ENCODE measurements at regions not wholly inside any gene's neighbourhood (a gene's known extent, or its start where the extent isn't known, plus 50 kb on each side); places are given as distances from the start of the nearest gene placed in this dataset.

GRCh38 chr21:19290328-19290727 lies 886.7 kb upstream of the TMPRSS15 start:
- H3K4me2 ChIP-seq (ENCODE audit: low read length, poor library complexity, severe bottlenecking): no peak overlapping the region
- H3K36me3 ChIP-seq (ENCODE audit: control insufficient read depth in 1 of 2, insufficient read depth in 2 of 2, low read depth in 1 of 2, low read length in 2 of 2): no peaks in the 10 kb centered on the region
- H3K23ac ChIP-seq (ENCODE audit: low read length in 2 of 2): no peak overlapping the region
- no peaks in the 10 kb centered on the region for H3K27me3 ChIP-seq (ENCODE audit: control insufficient read depth in 1 of 2, insufficient read depth in 1 of 2, low read length in 2 of 2)
- no peaks in the 10 kb centered on the region for H3K79me1 ChIP-seq (replicated peaks; ENCODE audit: low read length, poor library complexity, severe bottlenecking)
- H2AK5ac ChIP-seq (ENCODE audit: low read length, severe bottlenecking): no peak overlapping the region
- no peak overlapping the region for H3K27ac ChIP-seq (ENCODE audit: low read length, poor library complexity, severe bottlenecking)
- no peak overlapping the region for H3K4me3 ChIP-seq (ENCODE audit: insufficient read depth in 1 of 2, low read depth in 1 of 2, low read length in 2 of 2)
- no peak overlapping the region for H3K18ac ChIP-seq (ENCODE audit: low read depth in 1 of 2, low read length in 2 of 2)
- DNase-seq: no peak
- H2BK12ac ChIP-seq (ENCODE audit: low read length in 2 of 2): no peak overlapping the region
- H2AFZ ChIP-seq (ENCODE audit: low read depth, low read length): no peak overlapping the region
- H2BK120ac ChIP-seq (ENCODE audit: low read depth, low read length): no peak overlapping the region
- H2BK15ac ChIP-seq (ENCODE audit: low read depth, poor library complexity, severe bottlenecking): no peak overlapping the region
- no peak overlapping the region for H4K8ac ChIP-seq (ENCODE audit: low read length)
- no peak overlapping the region for H3K14ac ChIP-seq (ENCODE audit: low read length in 2 of 2)
- no peak overlapping the region for H4K91ac ChIP-seq (ENCODE audit: low read length)
- no peaks in the 10 kb centered on the region for H3K4me1 ChIP-seq (ENCODE audit: control insufficient read depth, insufficient read depth, low read depth, low read length)
- no peak overlapping the region for H3K4ac ChIP-seq (ENCODE audit: low read depth in 1 of 2, low read length in 2 of 2)
- H3K9me3 ChIP-seq (ENCODE audit: control insufficient read depth, low read length): peaks cover 6% of the 10 kb centered on the region
- no peak overlapping the region for H3K9ac ChIP-seq (ENCODE audit: low read length)
- no peak overlapping the region for H2BK5ac ChIP-seq (ENCODE audit: low read depth, low read length, poor library complexity, severe bottlenecking)

DNA sequence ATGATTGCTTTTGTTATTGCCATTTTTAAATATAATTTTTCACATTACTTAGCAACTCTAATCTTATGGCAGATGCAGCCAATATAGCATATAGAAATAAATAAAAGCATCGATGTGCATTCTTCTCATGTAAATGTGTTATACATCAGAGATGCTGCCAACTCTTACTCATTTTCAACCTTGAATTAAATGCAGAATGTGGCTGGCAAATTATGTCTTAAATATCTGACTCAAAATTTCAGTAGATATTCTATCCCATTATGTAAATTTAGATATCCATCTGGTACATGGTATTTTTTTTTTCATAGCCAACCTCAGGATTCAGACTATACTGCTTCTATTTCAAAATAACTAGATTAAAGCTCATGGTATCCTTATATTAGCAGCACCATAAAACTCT lies 916.7 kb upstream of the TMPRSS15 start:
- H3K23ac ChIP-seq (ENCODE audit: low read length in 2 of 2): no peak overlapping the region
- H4K91ac ChIP-seq (ENCODE audit: low read length): no peak overlapping the region
- no peaks in the 10 kb centered on the region for H3K79me1 ChIP-seq (replicated peaks; ENCODE audit: low read length, poor library complexity, severe bottlenecking)
- H3K4me1 ChIP-seq (ENCODE audit: control insufficient read depth, insufficient read depth, low read depth, low read length): no peaks in the 10 kb centered on the region
- H3K18ac ChIP-seq (ENCODE audit: low read depth in 1 of 2, low read length in 2 of 2): no peak overlapping the region
- H2BK12ac ChIP-seq (ENCODE audit: low read length in 2 of 2): no peak overlapping the region
- H2AFZ ChIP-seq (ENCODE audit: low read depth, low read length): no peak overlapping the region
- H2BK120ac ChIP-seq (ENCODE audit: low read depth, low read length): no peak overlapping the region
- no peaks in the 10 kb centered on the region for H3K27me3 ChIP-seq (ENCODE audit: control insufficient read depth in 1 of 2, insufficient read depth in 1 of 2, low read length in 2 of 2)
- no peak overlapping the region for H3K14ac ChIP-seq (ENCODE audit: low read length in 2 of 2)
- H4K8ac ChIP-seq (ENCODE audit: low read length): no peak overlapping the region
- peaks cover 6% of the 10 kb centered on the region for H3K9me3 ChIP-seq (ENCODE audit: control insufficient read depth, low read length)
- H3K36me3 ChIP-seq (ENCODE audit: control insufficient read depth in 1 of 2, insufficient read depth in 2 of 2, low read depth in 1 of 2, low read length in 2 of 2): no peaks in the 10 kb centered on the region
- no peak overlapping the region for H3K4me3 ChIP-seq (ENCODE audit: insufficient read depth in 1 of 2, low read depth in 1 of 2, low read length in 2 of 2)
- no peak overlapping the region for H2BK5ac ChIP-seq (ENCODE audit: low read depth, low read length, poor library complexity, severe bottlenecking)
- H3K9ac ChIP-seq (ENCODE audit: low read length): no peak overlapping the region
- no peak overlapping the region for H3K27ac ChIP-seq (ENCODE audit: low read length, poor library complexity, severe bottlenecking)
- H3K4ac ChIP-seq (ENCODE audit: low read depth in 1 of 2, low read length in 2 of 2): no peak overlapping the region
- no peak overlapping the region for H2AK5ac ChIP-seq (ENCODE audit: low read length, severe bottlenecking)
- H3K4me2 ChIP-seq (ENCODE audit: low read length, poor library complexity, severe bottlenecking): no peak overlapping the region
- no peak for DNase-seq
- no CpG with 5 or more reads among the region's 1 CpG for WGBS
- no peak overlapping the region for H2BK15ac ChIP-seq (ENCODE audit: low read depth, poor library complexity, severe bottlenecking)

DNA sequence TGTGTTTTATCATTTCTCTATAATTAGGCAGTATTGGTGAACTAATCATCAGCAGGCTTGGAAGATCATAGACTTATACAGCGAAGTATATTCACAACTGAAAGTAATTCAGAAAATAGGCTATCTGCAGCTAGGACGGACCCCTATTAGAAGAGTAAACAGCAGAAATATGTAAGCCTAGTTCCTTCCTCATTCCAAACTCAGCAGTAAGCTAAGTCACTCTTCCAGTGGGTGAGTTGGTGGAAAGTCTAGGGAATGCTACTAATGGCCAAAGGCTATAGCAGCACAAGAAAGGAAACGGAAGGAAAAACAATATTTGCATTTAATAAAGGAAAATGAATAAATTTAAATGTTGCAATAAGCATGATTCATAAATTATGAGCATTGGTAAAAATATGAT lies 918.1 kb upstream of the TMPRSS15 start:
- no peak overlapping the region for H3K4me3 ChIP-seq (ENCODE audit: insufficient read depth in 1 of 2, low read depth in 1 of 2, low read length in 2 of 2)
- no peak overlapping the region for H2BK120ac ChIP-seq (ENCODE audit: low read depth, low read length)
- H3K14ac ChIP-seq (ENCODE audit: low read length in 2 of 2): no peak overlapping the region
- H4K91ac ChIP-seq (ENCODE audit: low read length): no peak overlapping the region
- WGBS: 83% methylated on average over 1 of the region's 3 CpGs
- no peak overlapping the region for H2AK5ac ChIP-seq (ENCODE audit: low read length, severe bottlenecking)
- no peaks in the 10 kb centered on the region for H3K36me3 ChIP-seq (ENCODE audit: control insufficient read depth in 1 of 2, insufficient read depth in 2 of 2, low read depth in 1 of 2, low read length in 2 of 2)
- H2AFZ ChIP-seq (ENCODE audit: low read depth, low read length): no peak overlapping the region
- H2BK15ac ChIP-seq (ENCODE audit: low read depth, poor library complexity, severe bottlenecking): no peak overlapping the region
- no peaks in the 10 kb centered on the region for H3K27me3 ChIP-seq (ENCODE audit: control insufficient read depth in 1 of 2, insufficient read depth in 1 of 2, low read length in 2 of 2)
- H3K27ac ChIP-seq (ENCODE audit: low read length, poor library complexity, severe bottlenecking): no peak overlapping the region
- H3K9ac ChIP-seq (ENCODE audit: low read length): no peak overlapping the region
- H3K4me2 ChIP-seq (ENCODE audit: low read length, poor library complexity, severe bottlenecking): no peak overlapping the region
- no peaks in the 10 kb centered on the region for H3K79me1 ChIP-seq (replicated peaks; ENCODE audit: low read length, poor library complexity, severe bottlenecking)
- no peak overlapping the region for H4K8ac ChIP-seq (ENCODE audit: low read length)
- H3K4ac ChIP-seq (ENCODE audit: low read depth in 1 of 2, low read length in 2 of 2): no peak overlapping the region
- H3K23ac ChIP-seq (ENCODE audit: low read length in 2 of 2): no peak overlapping the region
- H2BK5ac ChIP-seq (ENCODE audit: low read depth, low read length, poor library complexity, severe bottlenecking): no peak overlapping the region
- DNase-seq: no peak
- H3K4me1 ChIP-seq (ENCODE audit: control insufficient read depth, insufficient read depth, low read depth, low read length): no peaks in the 10 kb centered on the region
- no peak overlapping the region for H2BK12ac ChIP-seq (ENCODE audit: low read length in 2 of 2)
- peaks cover 6% of the 10 kb centered on the region for H3K9me3 ChIP-seq (ENCODE audit: control insufficient read depth, low read length)
- no peak overlapping the region for H3K18ac ChIP-seq (ENCODE audit: low read depth in 1 of 2, low read length in 2 of 2)

DNA sequence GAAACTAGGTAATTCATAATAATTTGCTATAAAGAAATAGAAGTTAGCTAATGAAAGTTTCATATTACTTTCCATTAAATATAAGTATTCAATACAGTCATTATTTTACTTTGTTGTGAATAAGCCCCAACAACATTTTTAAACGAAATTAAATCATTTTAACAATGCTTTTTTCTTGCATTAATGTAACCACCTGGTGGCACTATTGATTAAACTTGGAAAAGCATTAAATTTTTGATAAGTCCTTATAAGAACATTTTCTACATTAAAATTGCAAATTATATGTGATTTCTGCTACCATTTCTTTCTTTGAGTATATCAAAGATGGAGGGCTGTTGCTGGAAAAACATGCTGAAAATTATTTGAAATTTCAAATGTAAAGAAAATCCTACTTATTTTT lies 918.8 kb upstream of the TMPRSS15 start:
- Histone ChIP-seq H2BK12ac (ENCODE audit: low read length in 2 of 2) (no peak overlapping the region), H2AK5ac (ENCODE audit: low read length, severe bottlenecking) (no peak overlapping the region), H3K4ac (ENCODE audit: low read depth in 1 of 2, low read length in 2 of 2) (no peak overlapping the region), H3K18ac (ENCODE audit: low read depth in 1 of 2, low read length in 2 of 2) (no peak overlapping the region), H3K14ac (ENCODE audit: low read length in 2 of 2) (no peak overlapping the region), H3K4me3 (ENCODE audit: insufficient read depth in 1 of 2, low read depth in 1 of 2, low read length in 2 of 2) (no peak overlapping the region), H2AFZ (ENCODE audit: low read depth, low read length) (no peak overlapping the region), H3K27ac (ENCODE audit: low read length, poor library complexity, severe bottlenecking) (no peak overlapping the region), H2BK15ac (ENCODE audit: low read depth, poor library complexity, severe bottlenecking) (no peak overlapping the region), H3K79me1 (replicated peaks; ENCODE audit: low read length, poor library complexity, severe bottlenecking) (no peaks in the 10 kb centered on the region), H3K9me3 (ENCODE audit: control insufficient read depth, low read length) (no peaks in the 10 kb centered on the region), H2BK5ac (ENCODE audit: low read depth, low read length, poor library complexity, severe bottlenecking) (no peak overlapping the region), H4K91ac (ENCODE audit: low read length) (no peak overlapping the region), H2BK120ac (ENCODE audit: low read depth, low read length) (no peak overlapping the region), H4K8ac (ENCODE audit: low read length) (no peak overlapping the region), H3K27me3 (ENCODE audit: control insufficient read depth in 1 of 2, insufficient read depth in 1 of 2, low read length in 2 of 2) (no peaks in the 10 kb centered on the region), H3K9ac (ENCODE audit: low read length) (no peak overlapping the region), H3K36me3 (ENCODE audit: control insufficient read depth in 1 of 2, insufficient read depth in 2 of 2, low read depth in 1 of 2, low read length in 2 of 2) (no peaks in the 10 kb centered on the region), H3K4me2 (ENCODE audit: low read length, poor library complexity, severe bottlenecking) (no peak overlapping the region), H3K23ac (ENCODE audit: low read length in 2 of 2) (no peak overlapping the region), H3K4me1 (ENCODE audit: control insufficient read depth, insufficient read depth, low read depth, low read length) (no peaks in the 10 kb centered on the region)
- no peak for DNase-seq
- WGBS: no CpG with 5 or more reads among the region's 1 CpG

Data from mesenchymal stem cell (in vitro differentiated cells and primary cell).